Stimulated activated naive CD8-positive, alpha-beta T cell treated with anti-CD3 and anti-CD28 coated beads, Interleukin-15, amount 100 ng/mL, for 72 hours (primary cell): ENCODE measurements at regions not wholly inside any gene's neighbourhood (a gene's known extent, or its start where the extent isn't known, plus 50 kb on each side); places are given as distances from the start of the nearest gene placed in this dataset.

Source experiments
- ATAC-seq: fragments of 150-1000 bp; cut with Tn5 transposase; 2 replicates; pipeline ENCODE4 v1.10.0; 2021; ENCODE audit warnings: mild to moderate bottlenecking, moderate library complexity
- DNase-seq, 2 donors: peaks; one replicate each; pipeline ENCODE4 v3.0.0; 2021 to 2022
- H3K27ac Mint-ChIP-seq, 2 donors: one replicate each; pipeline ENCODE4 v1.8.0; 2022; ENCODE audit warnings: mild to moderate bottlenecking in 2 of 2, mixed read lengths in 2 of 2, moderate library complexity in 2 of 2
- H3K27me3 Mint-ChIP-seq: one replicate; pipeline ENCODE4 v1.8.0; 2022; ENCODE audit warnings: mixed read lengths
- H3K4me1 Mint-ChIP-seq: one replicate; pipeline ENCODE4 v1.8.0; 2022; ENCODE audit warnings: mild to moderate bottlenecking, mixed read lengths
- H3K4me3 Mint-ChIP-seq, 2 donors: one replicate each; pipeline ENCODE4 v1.8.0; 2022; ENCODE audit warnings: mild to moderate bottlenecking in 2 of 2, mixed read lengths in 2 of 2, moderate library complexity in 1 of 2
- H3K9me3 Mint-ChIP-seq, 2 donors: one replicate each; pipeline ENCODE4 v1.8.0; 2022; ENCODE audit warnings: mixed read lengths in 2 of 2

- Mint-ChIP-seq H3K27ac (no peak overlapping the region), H3K4me1 (no peaks in the 10 kb centered on the region), H3K4me3 (no peak overlapping the region), H3K27me3 (no peaks in the 10 kb centered on the region), H3K9me3 (peaks cover 0 to under 1% of the 10 kb centered on the region in 2 donors)
- DNase-seq (no peak), ATAC-seq (no peak)
Observed at GRCh38 chr17:69810326-69810965, 264.6 kb upstream of the KCNJ16 start.

- no peaks in the 10 kb centered on the region for H3K9me3 Mint-ChIP-seq
- ATAC-seq (no peak), DNase-seq (no peak)
- H3K4me3 Mint-ChIP-seq = no peak overlapping the region
- H3K4me1 Mint-ChIP-seq = no peaks in the 10 kb centered on the region
- H3K27me3 Mint-ChIP-seq = no peaks in the 10 kb centered on the region
- H3K27ac Mint-ChIP-seq = no peak overlapping the region
Observed at GRCh38 chr17:69812240-69812837, 262.7 kb upstream of the KCNJ16 start.

- ATAC-seq (no peak), DNase-seq (no peak)
- no peak overlapping the region for H3K27ac Mint-ChIP-seq
- no peaks in the 10 kb centered on the region for H3K4me1 Mint-ChIP-seq
- no peaks in the 10 kb centered on the region for H3K9me3 Mint-ChIP-seq
- H3K4me3 Mint-ChIP-seq = no peak overlapping the region
- no peaks in the 10 kb centered on the region for H3K27me3 Mint-ChIP-seq
Observed at GRCh38 chr17:69814031-69814430, 261.0 kb upstream of the KCNJ16 start.

- Mint-ChIP-seq H3K9me3 (no peaks in the 10 kb centered on the region), H3K27ac (no peak overlapping the region), H3K4me1 (no peaks in the 10 kb centered on the region), H3K27me3 (no peaks in the 10 kb centered on the region), H3K4me3 (no peak overlapping the region)
- ATAC-seq = no peak
- DNase-seq = no peak
Observed at GRCh38 chr17:69815406-69815805, 259.6 kb upstream of the KCNJ16 start.

GRCh38 chr17:69818467-69818866, 256.6 kb upstream of the KCNJ16 start:
- Mint-ChIP-seq H3K4me3 (no peak overlapping the region), H3K9me3 (no peaks in the 10 kb centered on the region), H3K27me3 (no peaks in the 10 kb centered on the region), H3K4me1 (no peaks in the 10 kb centered on the region), H3K27ac (no peak overlapping the region)
- DNase-seq = no peak
- no peak for ATAC-seq

- H3K4me1 Mint-ChIP-seq = no peaks in the 10 kb centered on the region
- H3K27ac Mint-ChIP-seq = no peak overlapping the region
- no peaks in the 10 kb centered on the region for H3K9me3 Mint-ChIP-seq
- ATAC-seq (no peak), DNase-seq (no peak)
- H3K27me3 Mint-ChIP-seq = no peaks in the 10 kb centered on the region
- no peak overlapping the region for H3K4me3 Mint-ChIP-seq
Observed at GRCh38 chr17:69819316-69820087, 255.5 kb upstream of the KCNJ16 start.

GRCh38 chr17:69820876-69821473, 254.1 kb upstream of the KCNJ16 start:
- no peaks in the 10 kb centered on the region for H3K9me3 Mint-ChIP-seq
- ATAC-seq (no peak), DNase-seq (no peak)
- H3K4me1 Mint-ChIP-seq = no peaks in the 10 kb centered on the region
- no peak overlapping the region for H3K4me3 Mint-ChIP-seq
- no peak overlapping the region for H3K27ac Mint-ChIP-seq
- H3K27me3 Mint-ChIP-seq = no peaks in the 10 kb centered on the region

- DNase-seq = no peak
- Mint-ChIP-seq H3K4me1 (no peaks in the 10 kb centered on the region), H3K27me3 (no peaks in the 10 kb centered on the region), H3K27ac (no peak overlapping the region), H3K9me3 (peaks cover 0 to 4% of the 10 kb centered on the region in 2 donors), H3K4me3 (no peak overlapping the region)
- no peak for ATAC-seq
Observed at GRCh38 chr17:69822314-69822875, 252.6 kb upstream of the KCNJ16 start.

GRCh38 chr17:69828087-69828486, 246.9 kb upstream of the KCNJ16 start:
- Mint-ChIP-seq H3K27me3 (no peaks in the 10 kb centered on the region), H3K27ac (no peak overlapping the region)
- ATAC-seq = no peak

GRCh38 chr17:69834494-69834893, 240.5 kb upstream of the KCNJ16 start:
- ATAC-seq = no peak

More at GRCh38 chr17:69828087-69828486, 246.9 kb upstream of the KCNJ16 start:
- no peaks in the 10 kb centered on the region for H3K4me1 Mint-ChIP-seq
- H3K9me3 Mint-ChIP-seq = peaks cover 0 to 4% of the 10 kb centered on the region in 2 donors
- no peak for DNase-seq
- no peak overlapping the region for H3K4me3 Mint-ChIP-seq

GRCh38 chr17:69851736-69852135, 223.3 kb upstream of the KCNJ16 start:
- DNase-seq (no peak), ATAC-seq (no peak)
- Mint-ChIP-seq H3K4me3 (no peak overlapping the region), H3K27ac (no peak overlapping the region), H3K27me3 (no peaks in the 10 kb centered on the region), H3K9me3 (peaks cover 4 to 7% of the 10 kb centered on the region in 2 donors), H3K4me1 (no peaks in the 10 kb centered on the region)

More at GRCh38 chr17:69834494-69834893, 240.5 kb upstream of the KCNJ16 start:
- no peak for DNase-seq
- Mint-ChIP-seq H3K27ac (no peak overlapping the region), H3K4me3 (no peak overlapping the region), H3K9me3 (no peaks in the 10 kb centered on the region), H3K27me3 (peaks cover 7% of the 10 kb centered on the region), H3K4me1 (no peaks in the 10 kb centered on the region)

- Mint-ChIP-seq H3K27ac (no peak overlapping the region), H3K9me3 (peaks cover 9 to 12% of the 10 kb centered on the region in 2 donors), H3K4me1 (no peaks in the 10 kb centered on the region), H3K27me3 (no peaks in the 10 kb centered on the region), H3K4me3 (no peak overlapping the region)
- DNase-seq (no peak), ATAC-seq (no peak)
Observed at GRCh38 chr17:69853541-69854224, 221.3 kb upstream of the KCNJ16 start.

GRCh38 chr17:69854225-69854780, 220.7 kb upstream of the KCNJ16 start:
- Mint-ChIP-seq H3K4me1 (no peaks in the 10 kb centered on the region), H3K4me3 (no peak overlapping the region), H3K27ac (no peak overlapping the region), H3K27me3 (no peaks in the 10 kb centered on the region), H3K9me3 (peaks cover 13 to 18% of the 10 kb centered on the region in 2 donors)
- DNase-seq (no peak), ATAC-seq (no peak)

- H3K4me3 Mint-ChIP-seq = no peak overlapping the region
- DNase-seq = no peak
- peaks cover 9 to 19% of the 10 kb centered on the region in 2 donors for H3K9me3 Mint-ChIP-seq
- no peaks in the 10 kb centered on the region for H3K27me3 Mint-ChIP-seq
- no peaks in the 10 kb centered on the region for H3K4me1 Mint-ChIP-seq
- H3K27ac Mint-ChIP-seq = no peak overlapping the region
- no peak for ATAC-seq
Observed at GRCh38 chr17:69856946-69857345, 218.1 kb upstream of the KCNJ16 start.

GRCh38 chr17:69857412-69857835, 217.6 kb upstream of the KCNJ16 start:
- no peak overlapping the region for H3K27ac Mint-ChIP-seq
- H3K4me3 Mint-ChIP-seq = no peak overlapping the region
- peaks cover 9 to 19% of the 10 kb centered on the region in 2 donors for H3K9me3 Mint-ChIP-seq
- DNase-seq (no peak), ATAC-seq (no peak)
- no peaks in the 10 kb centered on the region for H3K27me3 Mint-ChIP-seq
- no peaks in the 10 kb centered on the region for H3K4me1 Mint-ChIP-seq
